HEK293 (cell line): ENCODE measurements at regions not wholly inside any gene's neighbourhood (a gene's known extent, or its start where the extent isn't known, plus 50 kb on each side); places are given as distances from the start of the nearest gene placed in this dataset.

Experiments used
- CTCF ChIA-PET: fragments of 350-600 bp; formaldehyde crosslinking; extraction: SDS; loops from one replicate; lab custom pipeline; 2021; ENCODE audit warnings: antibody characterized with exemption; lab: Yijun Ruan, JAX
- POLR2A ChIA-PET: fragments of 300-600 bp; formaldehyde crosslinking; extraction: SDS; loops from one replicate; lab custom pipeline; 2020; ENCODE audit warnings: antibody characterized with exemption, inconsistent platforms; lab: Yijun Ruan, JAX
- H3K27ac ChIP-seq: fragments of 200-500 bp; sonication (Bioruptor generic); 2 replicates; pipeline ENCODE4 v1.5.1; 2014; ENCODE audit warnings: low read depth, low read length, control low read depth, inconsistent platforms; ENCODE audit errors: extremely low read depth
- H3K36me3 ChIP-seq, 2 experiments: fragments of 200-500 bp in 1 of 2; sonication (Bioruptor generic) in 1 of 2; 1 replicate in 1 of 2; 2 replicates in 1 of 2; pipeline ENCODE4 v1.5.1; 2014 to 2017; ENCODE audit warnings: inconsistent platforms in 2 of 2, low read length in 2 of 2; ENCODE audit not compliant: control insufficient read depth in 2 of 2, insufficient read depth in 1 of 2
- H3K4me1 ChIP-seq: fragments of 200-500 bp; sonication (Bioruptor generic); 2 replicates; pipeline ENCODE4 v1.5.1; 2014; ENCODE audit warnings: mild to moderate bottlenecking, low read length, inconsistent platforms; ENCODE audit not compliant: control insufficient read depth, insufficient read depth
- H3K4me3 ChIP-seq: 2 replicates; pipeline ENCODE4 v1.5.1; 2011; ENCODE audit warnings: low read depth, mild to moderate bottlenecking, control low read depth, low read length, moderate library complexity
- H3K9me3 ChIP-seq: fragments of 200-500 bp; sonication (Bioruptor generic); 2 replicates; pipeline ENCODE4 v1.5.1; 2014; ENCODE audit warnings: low read depth, low read length, inconsistent platforms; ENCODE audit not compliant: control insufficient read depth, insufficient read depth
- GLIS1 ChIP-seq: fragments of 450-650 bp; formaldehyde crosslinking; IDR thresholded peaks from 2 replicates; pipeline ENCODE4 v1.5.1; 2016; ENCODE audit warnings: missing biosample characterization, missing genetic modification characterization
- KLF10 ChIP-seq: fragments of 450-650 bp; IDR thresholded peaks from 2 replicates; pipeline ENCODE4 v1.5.1; 2018; ENCODE audit warnings: missing biosample characterization, mild to moderate bottlenecking, missing genetic modification characterization
- KLF16 ChIP-seq: fragments of 450-650 bp; formaldehyde crosslinking; IDR thresholded peaks from 2 replicates; pipeline ENCODE4 v1.5.1; 2017; ENCODE audit warnings: missing biosample characterization, missing genetic modification characterization
- PRDM1 ChIP-seq: fragments of 450-650 bp; formaldehyde crosslinking; IDR thresholded peaks from 2 replicates; pipeline ENCODE4; 2016; ENCODE audit warnings: missing biosample characterization, missing genetic modification characterization
- SETDB1 ChIP-seq: IDR thresholded peaks from one replicate; pipeline ENCODE4 v1.6.1; 2017; ENCODE audit warnings: mild to moderate bottlenecking, low read length, moderate library complexity, mixed read lengths; ENCODE audit not compliant: insufficient read length
- ZBTB1 ChIP-seq: fragments of 450-650 bp; formaldehyde crosslinking; IDR thresholded peaks from 2 replicates; pipeline ENCODE4 v1.5.1; 2016; ENCODE audit warnings: missing biosample characterization, missing genetic modification characterization
- ZBTB8A ChIP-seq: fragments of 450-650 bp; formaldehyde crosslinking; IDR thresholded peaks from 2 replicates; pipeline ENCODE4 v1.5.1; 2016; ENCODE audit warnings: missing biosample characterization, missing genetic modification characterization
- ZFP69B ChIP-seq: fragments of 450-650 bp; formaldehyde crosslinking; IDR thresholded peaks from 2 replicates; pipeline ENCODE4 v1.5.1; 2016; ENCODE audit warnings: missing biosample characterization, missing genetic modification characterization
- ZNF10 ChIP-seq: fragments of 450-650 bp; formaldehyde crosslinking; IDR thresholded peaks from 2 replicates; pipeline ENCODE4 v1.5.1; 2017; ENCODE audit warnings: missing biosample characterization, missing genetic modification characterization
- ZNF2 ChIP-seq: fragments of 450-650 bp; formaldehyde crosslinking; IDR thresholded peaks from 2 replicates; pipeline ENCODE4 v1.5.1; 2016; ENCODE audit warnings: missing biosample characterization, missing genetic modification characterization
- ZNF214 ChIP-seq: fragments of 450-650 bp; formaldehyde crosslinking; IDR thresholded peaks from 2 replicates; pipeline ENCODE4 v1.5.1; 2017; ENCODE audit warnings: missing biosample characterization, mild to moderate bottlenecking, missing genetic modification characterization, borderline replicate concordance
- ZNF239 ChIP-seq: fragments of 450-650 bp; formaldehyde crosslinking; IDR thresholded peaks from 2 replicates; pipeline ENCODE4 v1.5.1; 2016; ENCODE audit warnings: missing biosample characterization, missing genetic modification characterization
- ZNF335 ChIP-seq: fragments of 450-650 bp; formaldehyde crosslinking; conservative IDR thresholded peaks from 2 replicates; pipeline ENCODE4 v1.5.1; 2016; ENCODE audit warnings: missing biosample characterization, missing genetic modification characterization
- ZNF544 ChIP-seq: fragments of 450-650 bp; formaldehyde crosslinking; IDR thresholded peaks from 2 replicates; pipeline ENCODE4 v1.5.0; 2017; ENCODE audit warnings: missing biosample characterization, missing genetic modification characterization
- ZNF654 ChIP-seq: fragments of 450-650 bp; formaldehyde crosslinking; IDR thresholded peaks from 2 replicates; pipeline ENCODE4 v1.5.1; 2016; ENCODE audit warnings: low read depth, missing biosample characterization, missing genetic modification characterization
- ZNF747 ChIP-seq: fragments of 450-650 bp; formaldehyde crosslinking; IDR thresholded peaks from 2 replicates; pipeline ENCODE4 v1.5.1; 2016; ENCODE audit warnings: missing biosample characterization, missing genetic modification characterization
- TF ChIP-seq, protein P1 (sequence below): fragments of 450-650 bp; formaldehyde crosslinking; IDR thresholded peaks from 2 replicates; pipeline ENCODE4 v1.5.1; 2016; ENCODE audit warnings: missing biosample characterization, missing genetic modification characterization
- TF ChIP-seq, protein P2 (sequence below): fragments of 450-650 bp; formaldehyde crosslinking; IDR thresholded peaks from 2 replicates; pipeline ENCODE4 v1.5.1; 2016; ENCODE audit warnings: missing biosample characterization, missing genetic modification characterization
- TF ChIP-seq, protein P3 (sequence below): fragments of 450-650 bp; formaldehyde crosslinking; IDR thresholded peaks from 2 replicates; pipeline ENCODE4 v1.5.0; 2017; ENCODE audit warnings: missing biosample characterization, missing genetic modification characterization, borderline replicate concordance
- TF ChIP-seq, protein P4 (sequence below): IDR thresholded peaks from 2 replicates; pipeline ENCODE4 v1.6.1; 2011; ENCODE audit warnings: mild to moderate bottlenecking, low read depth, low read length, borderline replicate concordance
- TF ChIP-seq, protein P5 (sequence below): fragments of 450-650 bp; formaldehyde crosslinking; IDR thresholded peaks from 2 replicates; pipeline ENCODE4 v1.5.1; 2016; ENCODE audit warnings: missing biosample characterization, missing genetic modification characterization

DNA sequence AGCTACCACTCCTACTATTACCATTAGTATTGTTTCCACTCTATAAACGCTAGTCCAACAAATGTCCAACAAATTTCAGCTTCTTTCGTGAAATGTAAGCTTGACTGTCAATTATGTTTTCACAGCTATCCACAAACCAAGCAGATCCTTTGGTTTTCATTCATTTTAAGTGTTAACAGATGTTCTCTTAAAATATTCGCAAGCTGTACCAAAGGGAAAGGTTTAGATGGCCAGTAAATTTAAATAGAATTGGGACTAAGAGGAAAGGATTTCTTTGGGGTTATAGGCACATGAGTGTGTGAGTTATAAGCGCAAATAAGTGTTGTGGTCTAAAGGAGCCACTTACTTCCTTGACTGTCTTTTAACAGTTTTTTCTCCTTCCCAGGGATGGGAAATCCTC is 136.8 kb upstream of the ADRA1B start:
- TF ChIP-seq SETDB1, result no peak
- TF ChIP-seq ZNF2 (tag by site-specific recombination), result no peak
- TF ChIP-seq, protein P1, sequence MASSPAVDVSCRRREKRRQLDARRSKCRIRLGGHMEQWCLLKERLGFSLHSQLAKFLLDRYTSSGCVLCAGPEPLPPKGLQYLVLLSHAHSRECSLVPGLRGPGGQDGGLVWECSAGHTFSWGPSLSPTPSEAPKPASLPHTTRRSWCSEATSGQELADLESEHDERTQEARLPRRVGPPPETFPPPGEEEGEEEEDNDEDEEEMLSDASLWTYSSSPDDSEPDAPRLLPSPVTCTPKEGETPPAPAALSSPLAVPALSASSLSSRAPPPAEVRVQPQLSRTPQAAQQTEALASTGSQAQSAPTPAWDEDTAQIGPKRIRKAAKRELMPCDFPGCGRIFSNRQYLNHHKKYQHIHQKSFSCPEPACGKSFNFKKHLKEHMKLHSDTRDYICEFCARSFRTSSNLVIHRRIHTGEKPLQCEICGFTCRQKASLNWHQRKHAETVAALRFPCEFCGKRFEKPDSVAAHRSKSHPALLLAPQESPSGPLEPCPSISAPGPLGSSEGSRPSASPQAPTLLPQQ, result no peak
- no peak for TF ChIP-seq ZBTB1 (tag by site-specific recombination)
- no peak for TF ChIP-seq ZNF10 (tag by site-specific recombination)
- no peak for TF ChIP-seq ZNF214 (tag by site-specific recombination)
- TF ChIP-seq, protein P2, sequence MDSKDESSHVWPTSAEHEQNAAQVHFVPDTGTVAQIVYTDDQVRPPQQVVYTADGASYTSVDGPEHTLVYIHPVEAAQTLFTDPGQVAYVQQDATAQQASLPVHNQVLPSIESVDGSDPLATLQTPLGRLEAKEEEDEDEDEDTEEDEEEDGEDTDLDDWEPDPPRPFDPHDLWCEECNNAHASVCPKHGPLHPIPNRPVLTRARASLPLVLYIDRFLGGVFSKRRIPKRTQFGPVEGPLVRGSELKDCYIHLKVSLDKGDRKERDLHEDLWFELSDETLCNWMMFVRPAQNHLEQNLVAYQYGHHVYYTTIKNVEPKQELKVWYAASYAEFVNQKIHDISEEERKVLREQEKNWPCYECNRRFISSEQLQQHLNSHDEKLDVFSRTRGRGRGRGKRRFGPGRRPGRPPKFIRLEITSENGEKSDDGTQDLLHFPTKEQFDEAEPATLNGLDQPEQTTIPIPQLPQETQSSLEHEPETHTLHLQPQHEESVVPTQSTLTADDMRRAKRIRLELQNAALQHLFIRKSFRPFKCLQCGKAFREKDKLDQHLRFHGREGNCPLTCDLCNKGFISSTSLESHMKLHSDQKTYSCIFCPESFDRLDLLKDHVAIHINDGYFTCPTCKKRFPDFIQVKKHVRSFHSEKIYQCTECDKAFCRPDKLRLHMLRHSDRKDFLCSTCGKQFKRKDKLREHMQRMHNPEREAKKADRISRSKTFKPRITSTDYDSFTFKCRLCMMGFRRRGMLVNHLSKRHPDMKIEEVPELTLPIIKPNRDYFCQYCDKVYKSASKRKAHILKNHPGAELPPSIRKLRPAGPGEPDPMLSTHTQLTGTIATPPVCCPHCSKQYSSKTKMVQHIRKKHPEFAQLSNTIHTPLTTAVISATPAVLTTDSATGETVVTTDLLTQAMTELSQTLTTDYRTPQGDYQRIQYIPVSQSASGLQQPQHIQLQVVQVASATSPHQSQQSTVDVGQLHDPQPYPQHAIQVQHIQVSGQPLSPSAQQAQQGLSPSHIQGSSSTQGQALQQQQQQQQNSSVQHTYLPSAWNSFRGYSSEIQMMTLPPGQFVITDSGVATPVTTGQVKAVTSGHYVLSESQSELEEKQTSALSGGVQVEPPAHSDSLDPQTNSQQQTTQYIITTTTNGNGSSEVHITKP (tag by site-specific recombination), result no peak
- no peak for TF ChIP-seq ZBTB8A (tag by site-specific recombination)
- no peak for TF ChIP-seq ZNF747 (tag by site-specific recombination)
- TF ChIP-seq, protein P3, sequence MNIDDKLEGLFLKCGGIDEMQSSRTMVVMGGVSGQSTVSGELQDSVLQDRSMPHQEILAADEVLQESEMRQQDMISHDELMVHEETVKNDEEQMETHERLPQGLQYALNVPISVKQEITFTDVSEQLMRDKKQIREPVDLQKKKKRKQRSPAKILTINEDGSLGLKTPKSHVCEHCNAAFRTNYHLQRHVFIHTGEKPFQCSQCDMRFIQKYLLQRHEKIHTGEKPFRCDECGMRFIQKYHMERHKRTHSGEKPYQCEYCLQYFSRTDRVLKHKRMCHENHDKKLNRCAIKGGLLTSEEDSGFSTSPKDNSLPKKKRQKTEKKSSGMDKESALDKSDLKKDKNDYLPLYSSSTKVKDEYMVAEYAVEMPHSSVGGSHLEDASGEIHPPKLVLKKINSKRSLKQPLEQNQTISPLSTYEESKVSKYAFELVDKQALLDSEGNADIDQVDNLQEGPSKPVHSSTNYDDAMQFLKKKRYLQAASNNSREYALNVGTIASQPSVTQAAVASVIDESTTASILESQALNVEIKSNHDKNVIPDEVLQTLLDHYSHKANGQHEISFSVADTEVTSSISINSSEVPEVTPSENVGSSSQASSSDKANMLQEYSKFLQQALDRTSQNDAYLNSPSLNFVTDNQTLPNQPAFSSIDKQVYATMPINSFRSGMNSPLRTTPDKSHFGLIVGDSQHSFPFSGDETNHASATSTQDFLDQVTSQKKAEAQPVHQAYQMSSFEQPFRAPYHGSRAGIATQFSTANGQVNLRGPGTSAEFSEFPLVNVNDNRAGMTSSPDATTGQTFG (tag by site-specific recombination), result no peak
- TF ChIP-seq ZNF544 (tag by site-specific recombination), result no peak
- no peak for TF ChIP-seq ZNF335
- Histone ChIP-seq H3K9me3 (no peaks in the 10 kb centered on the region), H3K4me3 (no peak overlapping the region), H3K27ac (no peak overlapping the region), H3K4me1 (no peaks in the 10 kb centered on the region; the same call in 1 of the 2 replicates), H3K36me3 (no peaks in the 10 kb centered on the region)
- ChIA-PET POLR2A (no interaction called here), CTCF (interaction anchor here (0.6 kb wide), 1 partner anchor 205 kb away, joined by 3 read pairs; no protein-coding TSS in a partner anchor)

DNA sequence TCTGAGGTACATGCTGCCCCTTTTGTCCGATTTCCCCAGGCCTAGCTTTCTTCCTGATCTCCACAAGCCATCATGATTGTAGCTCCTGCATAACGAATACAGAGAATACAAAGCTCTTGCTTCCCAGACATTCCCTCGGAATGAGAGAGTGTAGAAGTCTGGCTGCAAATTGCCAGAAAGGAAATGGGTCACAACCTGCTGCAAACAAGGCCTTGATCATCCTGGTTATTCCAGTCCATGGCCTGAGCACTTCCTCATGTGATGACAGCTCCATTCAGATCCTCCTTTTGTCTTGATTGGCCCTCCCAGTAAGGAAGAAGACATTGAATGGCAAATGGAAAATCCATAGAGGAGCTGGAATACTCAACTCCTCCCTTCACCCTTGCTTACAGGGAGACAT is 136.0 kb upstream of the ADRA1B start:
- no peaks in the 10 kb centered on the region for H3K9me3 ChIP-seq
- ChIA-PET POLR2A (no interaction called here), CTCF (no interaction called here)
- TF ChIP-seq GLIS1 (no peak), ZNF654 (tag by site-specific recombination) (no peak), ZFP69B (tag by site-specific recombination) (no peak)
- H3K36me3 ChIP-seq, result no peaks in the 10 kb centered on the region
- H3K27ac ChIP-seq, result no peak overlapping the region
- no peak overlapping the region for H3K4me3 ChIP-seq
- H3K4me1 ChIP-seq, result no peaks in the 10 kb centered on the region; the same call in 1 of the 2 replicates

DNA sequence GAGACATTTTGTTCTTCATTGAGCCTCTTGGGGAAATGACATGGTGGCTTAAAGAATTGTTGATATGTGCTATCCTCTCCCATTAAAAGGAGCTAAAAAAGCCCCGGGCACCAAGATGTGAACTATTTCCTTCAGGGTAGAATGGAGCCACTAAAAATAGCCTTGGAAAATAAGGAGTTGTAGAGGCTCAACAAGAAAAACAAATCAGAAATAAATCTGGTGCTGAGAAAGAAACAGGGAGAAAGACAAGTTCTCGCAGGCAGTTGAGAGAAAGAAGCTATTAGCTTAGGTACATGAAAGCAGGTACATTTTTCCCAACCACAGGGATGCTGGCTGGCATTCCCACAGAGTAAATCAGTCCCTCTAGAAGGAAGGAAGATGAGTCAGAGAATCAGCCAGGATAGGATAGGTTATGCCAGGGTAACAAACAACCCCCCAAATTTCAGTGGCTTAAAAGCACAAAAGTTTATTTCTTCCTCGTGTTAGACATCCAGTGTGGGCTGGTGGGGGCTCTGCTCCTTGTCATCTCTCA is 134.6 kb upstream of the ADRA1B start:
- no peak overlapping the region for H3K27ac ChIP-seq
- H3K4me3 ChIP-seq, result no peak overlapping the region
- no peaks in the 10 kb centered on the region for H3K36me3 ChIP-seq
- H3K9me3 ChIP-seq, result no peaks in the 10 kb centered on the region
- ChIA-PET POLR2A (no interaction called here), CTCF (interaction anchor here (0.9 kb wide), 1 partner anchor 49 kb away, joined by 3 read pairs; no protein-coding TSS in a partner anchor)
- no peaks in the 10 kb centered on the region for H3K4me1 ChIP-seq
- no peak for TF ChIP-seq ZNF239 (tag by site-specific recombination)
- TF ChIP-seq GLIS1, result no peak
- no peak for TF ChIP-seq KLF10 (tag by site-specific recombination)
- no peak for TF ChIP-seq PRDM1
- TF ChIP-seq KLF16 (tag by site-specific recombination), result no peak
- TF ChIP-seq, protein P4, sequence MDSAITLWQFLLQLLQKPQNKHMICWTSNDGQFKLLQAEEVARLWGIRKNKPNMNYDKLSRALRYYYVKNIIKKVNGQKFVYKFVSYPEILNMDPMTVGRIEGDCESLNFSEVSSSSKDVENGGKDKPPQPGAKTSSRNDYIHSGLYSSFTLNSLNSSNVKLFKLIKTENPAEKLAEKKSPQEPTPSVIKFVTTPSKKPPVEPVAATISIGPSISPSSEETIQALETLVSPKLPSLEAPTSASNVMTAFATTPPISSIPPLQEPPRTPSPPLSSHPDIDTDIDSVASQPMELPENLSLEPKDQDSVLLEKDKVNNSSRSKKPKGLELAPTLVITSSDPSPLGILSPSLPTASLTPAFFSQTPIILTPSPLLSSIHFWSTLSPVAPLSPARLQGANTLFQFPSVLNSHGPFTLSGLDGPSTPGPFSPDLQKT, result no peak
- TF ChIP-seq, protein P5, sequence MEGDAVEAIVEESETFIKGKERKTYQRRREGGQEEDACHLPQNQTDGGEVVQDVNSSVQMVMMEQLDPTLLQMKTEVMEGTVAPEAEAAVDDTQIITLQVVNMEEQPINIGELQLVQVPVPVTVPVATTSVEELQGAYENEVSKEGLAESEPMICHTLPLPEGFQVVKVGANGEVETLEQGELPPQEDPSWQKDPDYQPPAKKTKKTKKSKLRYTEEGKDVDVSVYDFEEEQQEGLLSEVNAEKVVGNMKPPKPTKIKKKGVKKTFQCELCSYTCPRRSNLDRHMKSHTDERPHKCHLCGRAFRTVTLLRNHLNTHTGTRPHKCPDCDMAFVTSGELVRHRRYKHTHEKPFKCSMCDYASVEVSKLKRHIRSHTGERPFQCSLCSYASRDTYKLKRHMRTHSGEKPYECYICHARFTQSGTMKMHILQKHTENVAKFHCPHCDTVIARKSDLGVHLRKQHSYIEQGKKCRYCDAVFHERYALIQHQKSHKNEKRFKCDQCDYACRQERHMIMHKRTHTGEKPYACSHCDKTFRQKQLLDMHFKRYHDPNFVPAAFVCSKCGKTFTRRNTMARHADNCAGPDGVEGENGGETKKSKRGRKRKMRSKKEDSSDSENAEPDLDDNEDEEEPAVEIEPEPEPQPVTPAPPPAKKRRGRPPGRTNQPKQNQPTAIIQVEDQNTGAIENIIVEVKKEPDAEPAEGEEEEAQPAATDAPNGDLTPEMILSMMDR, result no peak
